ENCODE measurements at regions not wholly inside any gene's neighbourhood (a gene's known extent, or its start where the extent isn't known, plus 50 kb on each side); places are given as distances from the start of the nearest gene placed in this dataset.
"Not testable (repeated sequence)": the region's sequence is repeated elsewhere in the genome, so short reads cannot be mapped to it uniquely, and the experiment has no call there.

DNA sequence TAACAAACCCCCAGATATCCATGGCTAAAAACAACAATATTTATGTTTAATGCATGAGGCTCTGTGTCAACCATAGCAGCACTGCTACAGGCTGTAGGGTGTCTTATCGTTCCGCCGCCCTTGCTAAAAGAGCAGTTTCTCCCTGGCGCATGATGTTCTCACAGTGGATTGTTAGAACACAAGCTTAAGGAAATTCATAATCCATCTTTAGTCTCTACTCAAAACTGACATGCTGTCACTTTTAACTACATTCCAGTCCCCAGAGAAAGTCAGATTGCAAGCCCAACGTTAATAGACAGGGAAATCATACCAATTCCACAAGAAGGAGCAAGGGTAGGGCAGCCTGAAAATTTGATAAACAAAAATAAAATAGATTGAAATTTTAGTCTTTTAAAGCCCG, 1960.8 kb downstream of the PCDH7 start:
- no peak for DNase-seq

DNA sequence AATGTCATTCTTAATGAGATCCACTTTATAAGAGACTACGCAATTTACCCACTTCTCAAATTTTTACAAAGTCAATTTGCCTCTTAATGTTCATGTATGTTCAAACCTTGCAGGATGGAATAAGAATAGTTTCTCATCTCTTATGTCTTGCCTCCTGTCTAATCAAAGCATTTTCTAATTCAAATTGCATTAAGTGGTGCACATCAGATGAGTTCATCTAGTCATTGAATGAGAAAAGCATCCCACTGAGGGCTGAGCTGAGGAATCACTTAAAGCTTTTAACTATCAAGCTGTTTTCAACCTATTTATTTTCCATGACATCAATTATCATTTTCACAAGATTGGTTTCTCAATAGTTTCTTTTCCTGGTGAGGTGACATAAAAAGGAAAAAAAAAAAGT, 1964.0 kb downstream of the PCDH7 start:
- no peak for DNase-seq

DNA sequence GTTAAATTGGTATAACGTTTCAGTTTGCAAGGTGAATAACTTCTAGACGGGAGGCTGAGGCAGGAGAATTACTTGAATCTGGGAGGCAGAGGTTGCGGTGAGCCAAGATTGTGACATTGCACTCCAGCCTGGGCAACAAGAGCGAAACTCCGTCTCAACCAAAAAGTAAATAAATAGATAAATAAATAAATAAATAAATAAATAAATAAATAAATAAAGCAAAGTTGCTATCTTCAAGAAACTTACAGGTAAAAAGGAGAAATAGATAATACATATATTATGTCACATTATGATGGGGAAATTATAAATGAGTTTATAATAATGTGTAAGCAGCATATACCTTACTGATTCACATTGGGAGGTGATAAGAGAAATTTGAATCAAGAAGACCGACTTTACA, 1966.0 kb downstream of the PCDH7 start:
- no peak for DNase-seq

DNA sequence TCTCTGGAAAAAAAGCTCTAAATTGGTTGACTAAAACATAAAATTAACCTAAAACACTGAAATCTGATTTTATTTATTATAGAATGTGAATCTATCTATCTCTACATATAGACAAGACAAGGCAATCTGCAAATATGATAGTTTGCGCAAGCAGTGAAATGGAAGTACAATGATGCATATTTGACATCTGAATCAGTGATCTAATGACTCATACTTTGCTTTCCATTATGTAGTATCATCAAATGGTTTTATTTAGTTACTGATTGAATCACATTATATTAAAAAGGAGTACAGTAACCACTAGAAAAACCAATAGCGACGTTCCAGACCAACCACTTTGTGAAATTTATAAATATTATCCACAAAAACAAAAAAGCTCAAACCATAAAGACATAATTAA, 1969.3 kb downstream of the PCDH7 start:
- no peak for DNase-seq

DNA sequence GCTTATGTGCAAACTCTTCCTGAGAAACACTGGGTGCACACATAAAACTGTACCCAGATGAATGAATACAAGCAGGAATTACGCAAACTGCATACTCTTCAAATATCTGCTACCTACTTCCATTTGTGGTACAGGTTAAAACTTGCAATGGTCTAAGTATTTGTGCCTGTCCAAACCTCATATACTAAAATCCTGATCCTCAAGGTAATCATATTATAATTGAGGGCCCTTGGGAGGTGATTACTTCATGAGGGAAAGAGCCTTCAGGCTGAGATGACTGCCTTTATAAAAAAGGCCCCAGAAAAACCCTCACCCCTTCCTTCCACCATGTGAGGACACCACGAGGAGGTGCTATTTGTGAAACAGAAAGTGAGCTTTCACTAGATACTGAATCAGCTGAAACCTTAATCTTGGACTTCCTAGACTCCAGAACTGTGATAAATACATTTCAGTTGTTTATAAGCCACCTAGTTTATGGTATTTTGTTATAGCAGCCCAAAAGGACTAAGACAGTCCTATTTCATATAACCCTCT, 1977.2 kb downstream of the PCDH7 start:
- no peak for DNase-seq

DNA sequence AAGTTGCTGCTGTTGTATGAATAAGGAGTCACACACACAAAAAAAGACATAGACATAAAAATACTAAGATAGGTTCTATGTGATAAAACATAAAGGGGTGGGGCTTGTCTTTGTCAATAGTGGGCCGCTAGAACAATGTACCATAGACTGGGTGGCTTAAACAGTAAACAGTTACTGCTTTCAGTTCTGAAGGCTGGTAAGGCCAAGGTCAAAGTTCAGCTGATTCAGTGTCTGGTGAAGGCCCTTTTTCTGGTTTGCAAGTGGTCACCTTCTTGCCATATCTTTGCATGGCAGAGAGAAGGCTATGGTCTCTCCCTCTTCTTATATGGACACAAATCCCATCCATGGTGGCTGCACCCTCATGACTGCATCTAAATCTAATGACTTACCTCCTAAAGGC, 1980.7 kb downstream of the PCDH7 start:
- no peak for DNase-seq

DNA sequence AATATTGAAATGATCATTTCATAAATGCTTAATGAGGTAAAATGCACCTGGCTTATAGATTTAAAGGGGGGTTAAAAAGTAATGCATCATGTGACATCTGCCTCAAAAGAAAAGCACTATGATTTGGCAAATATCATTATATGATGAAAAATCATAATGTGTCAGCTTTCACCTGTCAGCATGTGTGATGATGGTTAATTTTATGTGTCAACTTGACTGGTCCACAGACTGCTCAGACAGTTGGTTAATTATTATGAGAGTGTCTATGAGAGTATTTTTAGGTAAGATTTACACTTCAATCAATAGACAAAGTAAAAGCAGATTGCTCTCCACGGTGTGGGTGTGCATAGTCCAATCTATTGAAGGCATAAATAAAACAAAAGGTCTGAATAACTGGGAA, 1986.7 kb downstream of the PCDH7 start:
- DNase-seq: no peak

DNA sequence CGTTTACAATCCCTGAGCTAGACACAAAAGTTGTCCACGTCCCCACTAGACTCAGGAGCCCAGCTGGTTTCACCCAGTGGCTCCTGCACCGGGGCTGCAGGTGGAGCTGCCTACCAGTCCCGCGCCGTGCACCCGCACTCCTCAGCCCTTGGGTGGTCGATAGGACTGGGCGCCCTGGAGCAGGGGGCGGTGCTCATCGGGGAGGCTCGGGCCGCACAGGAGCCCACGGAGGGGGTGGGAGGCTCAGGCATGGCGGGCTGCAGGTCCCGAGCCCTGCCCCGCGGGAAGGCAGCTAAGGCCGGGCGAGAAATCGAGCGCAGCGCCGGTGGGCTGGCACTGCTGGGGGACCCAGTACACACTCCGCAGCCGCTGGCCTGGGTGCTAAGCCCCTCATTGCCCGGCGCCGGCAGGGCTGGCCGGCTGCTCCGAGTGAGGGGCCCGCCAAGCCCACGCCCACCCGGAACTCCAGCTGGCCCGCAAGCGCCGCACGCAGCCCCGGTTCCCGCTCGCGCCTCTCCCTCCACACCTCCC, 1996.0 kb downstream of the PCDH7 start:
- DNase-seq: not testable (repeated sequence)

DNA sequence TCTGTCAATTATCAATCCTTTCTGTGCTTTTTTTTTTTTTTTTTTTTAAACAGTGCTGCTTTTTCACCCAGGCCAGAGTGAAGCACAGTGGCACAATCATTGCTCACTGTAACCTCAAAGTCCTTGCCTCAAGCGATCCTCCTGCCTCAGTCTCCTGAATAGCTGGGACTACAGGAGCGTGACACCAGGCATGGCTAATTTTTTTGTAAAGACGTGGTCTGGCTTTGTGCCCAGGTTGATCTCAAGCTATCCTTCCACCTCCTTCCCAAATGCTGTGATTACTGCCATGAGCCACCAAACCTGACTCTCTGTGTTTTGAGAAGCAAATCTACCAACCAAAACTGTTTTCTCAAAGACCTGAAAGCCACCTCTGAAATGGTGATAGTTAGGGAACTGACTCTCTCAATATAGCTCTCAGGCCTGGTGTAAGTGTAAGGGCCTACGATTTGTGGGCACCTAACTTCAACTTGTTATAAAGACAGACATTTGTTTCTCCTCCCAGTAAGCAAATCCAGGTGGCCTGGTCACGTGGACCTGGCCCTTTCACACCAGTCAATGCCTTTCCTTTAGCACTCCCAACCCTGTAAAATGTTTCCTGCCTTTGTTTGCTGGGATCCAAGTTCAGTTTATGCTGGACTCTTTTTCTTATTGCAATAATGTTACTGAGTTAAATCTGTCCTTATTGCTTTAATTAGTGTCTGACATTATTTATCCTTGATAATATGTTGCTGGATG, 2015.9 kb downstream of the PCDH7 start:
- no peak for DNase-seq

DNA sequence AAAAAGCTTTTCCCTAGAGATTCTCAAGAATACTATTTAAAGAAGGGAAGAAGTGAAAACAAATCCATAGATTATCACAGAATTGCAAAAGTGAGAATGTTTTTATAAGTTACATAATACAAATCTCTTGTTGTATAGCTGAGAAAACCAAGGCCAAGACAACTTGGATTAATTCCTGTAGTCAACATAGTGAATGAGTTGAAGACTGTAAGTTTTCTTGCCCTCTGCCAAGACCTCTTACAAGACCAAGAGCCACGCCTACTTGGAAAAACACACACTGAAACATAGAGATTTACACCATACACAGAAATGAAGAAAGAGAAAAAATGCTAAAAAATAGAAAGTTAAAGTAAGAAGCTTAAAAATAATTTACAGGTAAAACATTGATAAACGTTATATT, 2024.0 kb downstream of the PCDH7 start:
- DNase-seq: no peak

DNA sequence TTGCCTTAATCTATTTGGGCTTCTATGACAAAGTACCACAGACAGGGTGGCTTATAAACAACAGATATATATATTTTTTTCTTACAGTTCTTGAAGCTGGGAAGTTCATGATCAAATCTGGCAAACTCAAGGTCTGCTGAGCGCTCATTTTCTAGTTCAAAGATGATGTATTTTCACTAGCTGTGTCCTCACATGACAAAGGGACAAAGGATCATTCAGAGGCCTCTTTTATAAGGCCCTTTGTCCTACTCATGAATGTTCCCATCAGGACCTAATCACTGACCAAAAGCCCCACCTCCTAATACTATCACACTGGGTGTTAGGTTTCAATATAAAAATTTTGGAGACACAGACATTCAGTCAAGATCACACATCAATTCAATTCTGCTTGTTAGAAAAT, 2025.2 kb downstream of the PCDH7 start:
- no peak for DNase-seq

DNA sequence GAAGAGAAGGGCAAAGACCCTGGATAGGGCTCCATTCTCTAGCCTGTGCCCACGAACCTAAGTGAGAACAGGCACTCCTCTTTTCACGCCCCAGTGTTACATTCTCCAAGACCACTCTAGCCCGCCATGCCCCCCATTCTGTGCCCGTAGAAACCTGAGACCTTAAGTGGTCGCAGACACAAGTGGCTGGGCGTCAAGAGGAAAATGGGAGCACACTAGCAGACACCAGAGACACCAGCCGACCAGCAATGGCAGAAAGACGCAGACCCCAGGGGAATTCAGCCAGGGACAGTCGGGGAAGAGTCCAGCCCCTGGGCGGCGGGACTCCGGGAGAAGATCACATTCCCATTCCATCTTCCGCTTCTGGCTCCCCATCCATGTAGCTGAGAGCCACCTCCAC, 2027.9 kb downstream of the PCDH7 start:
- no peak for DNase-seq

DNA sequence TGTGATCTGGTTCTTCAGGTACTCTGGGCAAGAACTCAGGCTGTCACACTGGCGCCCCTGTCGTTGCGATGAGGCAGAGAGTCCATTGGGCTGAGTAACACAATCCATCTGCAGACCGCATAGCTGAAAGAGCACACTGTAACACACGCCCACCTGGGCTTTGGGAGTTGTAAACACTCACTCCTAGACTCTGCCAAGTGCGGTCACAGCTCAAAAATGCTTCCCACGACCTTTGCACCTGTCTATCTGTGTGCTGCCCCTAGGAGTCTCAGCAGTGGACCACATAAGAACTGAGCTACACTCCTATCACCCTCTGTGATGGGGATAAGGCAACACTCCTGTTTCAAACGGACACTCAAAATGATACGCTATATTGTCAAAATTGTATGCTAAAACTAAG, 2028.3 kb downstream of the PCDH7 start:
- no peak for DNase-seq

DNA sequence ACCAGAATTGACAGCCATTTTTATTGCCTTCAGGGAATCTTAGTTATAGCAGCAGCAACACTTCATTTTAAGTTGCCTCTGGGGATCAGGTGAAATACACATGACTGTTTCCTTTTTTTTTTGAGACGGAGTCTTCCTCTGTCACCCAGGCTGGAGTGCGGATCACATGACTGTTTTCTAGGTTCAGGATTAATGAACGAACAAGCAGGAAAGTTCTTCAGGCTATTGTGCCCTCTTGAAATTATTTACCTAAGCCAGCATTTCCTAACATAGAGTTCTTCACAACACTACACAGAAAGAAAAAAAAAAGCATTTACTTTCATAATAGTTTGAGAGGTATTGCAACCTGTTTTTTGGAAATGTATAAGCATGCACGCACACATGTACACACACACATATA, 2032.8 kb downstream of the PCDH7 start:
- no peak for DNase-seq

DNA sequence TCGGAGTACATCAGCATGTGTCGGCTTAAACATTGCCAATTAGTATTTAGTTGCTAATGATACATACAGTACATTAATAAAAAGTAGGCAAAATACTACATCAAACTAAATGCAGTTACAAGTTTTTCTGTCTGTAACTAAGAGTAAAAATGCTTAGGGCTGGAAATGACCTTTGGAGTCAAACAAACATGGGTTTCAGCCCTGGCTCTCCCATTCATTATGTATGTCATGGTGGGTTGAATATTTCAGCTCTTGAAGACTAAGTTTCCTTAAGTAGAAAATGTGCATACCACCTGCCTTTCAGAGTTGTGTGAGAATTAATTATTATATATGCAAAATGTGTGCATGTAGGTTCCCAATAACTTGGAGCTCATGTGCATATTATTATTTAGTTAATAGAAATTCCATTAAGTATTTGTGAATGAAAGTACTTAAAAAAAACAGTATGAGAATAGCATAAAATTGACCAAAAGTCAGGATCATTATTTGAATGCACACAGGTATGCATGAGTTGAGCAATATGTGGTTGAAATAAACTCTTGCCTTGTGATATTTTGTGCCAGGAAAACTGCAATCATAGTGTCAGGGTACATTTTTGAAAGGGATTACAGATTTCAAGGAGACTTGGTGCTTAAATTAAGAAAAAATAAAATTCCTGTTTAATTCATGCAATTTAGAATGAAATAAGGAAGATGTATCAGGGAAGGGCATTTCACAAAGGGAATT, 2048.7 kb downstream of the PCDH7 start:
- DNase-seq: no peak

DNA sequence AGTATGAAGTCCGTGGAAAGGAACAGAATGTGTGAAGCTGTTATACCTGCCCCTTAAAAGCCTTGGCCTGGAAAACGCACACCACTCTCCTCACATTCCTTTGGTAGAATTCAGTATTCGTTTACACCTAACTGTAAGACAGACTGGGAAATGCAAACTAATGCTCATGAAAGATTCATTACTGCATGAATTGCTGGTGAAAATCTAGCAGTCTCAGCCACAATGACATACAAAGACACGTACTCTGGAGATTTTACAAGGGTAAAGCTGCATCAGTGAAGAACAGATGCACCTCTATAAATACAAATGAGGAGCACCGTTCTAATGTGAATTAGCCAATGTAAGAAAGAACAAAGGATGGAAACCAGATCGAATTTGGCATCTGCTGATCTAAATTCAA, 2051.3 kb downstream of the PCDH7 start:
- no peak for DNase-seq

DNA sequence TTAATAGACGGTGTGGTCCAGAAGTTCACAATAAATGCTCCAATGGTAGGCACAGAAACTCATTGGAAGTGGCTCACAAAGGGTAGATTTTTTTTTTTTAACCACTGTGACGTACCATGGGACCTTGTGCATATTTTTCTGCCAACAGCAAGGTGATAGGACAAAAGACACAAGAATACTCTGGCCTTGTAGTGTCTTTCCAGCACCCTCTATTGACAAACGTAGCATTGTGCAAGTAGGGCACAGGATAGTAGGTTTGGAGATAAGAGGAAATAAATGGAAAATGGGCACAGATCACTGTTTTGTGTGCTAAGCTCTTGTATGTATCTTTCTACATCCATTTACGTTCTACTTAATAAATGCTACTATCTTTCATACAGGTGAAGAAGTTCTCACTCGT, 2054.9 kb downstream of the PCDH7 start:
- no peak for DNase-seq

DNA sequence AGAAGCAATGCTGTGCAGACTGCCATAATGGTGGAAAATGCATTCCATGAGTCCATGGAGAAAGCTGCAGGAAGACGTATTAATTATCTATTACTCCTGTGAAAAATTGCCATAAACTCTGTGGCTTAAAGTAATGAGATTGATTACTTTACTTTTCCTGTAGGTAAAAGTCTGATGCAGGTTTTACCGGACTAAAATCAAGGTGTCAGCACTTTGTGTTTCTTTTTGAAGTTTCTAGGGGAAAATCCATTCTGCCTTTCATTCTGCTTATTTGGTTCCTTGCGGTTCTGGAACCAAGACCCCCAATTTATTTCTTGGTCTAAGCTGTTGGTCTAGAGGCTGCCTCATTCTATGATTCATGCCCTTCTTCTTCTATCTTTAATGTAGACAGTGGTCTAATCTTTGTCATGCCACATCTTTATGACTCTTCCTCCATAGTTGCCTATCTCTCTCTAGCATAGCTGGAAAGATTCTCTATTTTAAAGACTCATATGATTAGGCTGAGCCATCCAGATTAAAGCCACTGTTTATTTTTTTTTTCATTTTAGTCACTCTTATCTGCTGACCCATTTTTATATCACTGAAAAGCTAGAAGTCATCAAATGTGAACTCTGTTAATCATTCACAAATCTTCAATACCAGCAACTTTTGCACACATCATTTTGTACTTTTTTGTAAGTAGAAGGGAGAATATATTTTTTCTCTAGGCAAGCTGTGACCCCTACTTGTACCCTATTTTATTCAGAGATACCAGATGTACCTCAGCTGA, 2056.4 kb downstream of the PCDH7 start:
- no peak for DNase-seq

DNA sequence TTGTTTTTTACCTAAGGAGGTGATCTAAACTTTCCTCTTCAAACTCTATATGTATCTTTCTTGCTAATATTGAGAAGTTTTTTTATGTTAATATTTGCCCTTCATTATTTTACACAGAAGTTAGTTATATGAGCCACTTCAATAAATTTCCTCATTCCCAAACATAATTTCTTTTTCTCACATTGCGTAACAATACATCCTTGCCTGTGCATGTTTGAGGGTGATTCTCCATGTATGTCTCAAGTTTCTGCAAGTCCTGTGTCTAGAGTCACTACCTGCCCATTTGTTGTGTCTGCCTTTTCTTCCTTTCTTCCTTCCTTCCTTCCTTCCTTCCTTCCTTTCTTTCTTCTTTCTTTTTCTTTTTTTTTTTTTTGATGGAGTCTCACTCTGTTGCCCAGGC, 2057.9 kb downstream of the PCDH7 start:
- no peak for DNase-seq

DNA sequence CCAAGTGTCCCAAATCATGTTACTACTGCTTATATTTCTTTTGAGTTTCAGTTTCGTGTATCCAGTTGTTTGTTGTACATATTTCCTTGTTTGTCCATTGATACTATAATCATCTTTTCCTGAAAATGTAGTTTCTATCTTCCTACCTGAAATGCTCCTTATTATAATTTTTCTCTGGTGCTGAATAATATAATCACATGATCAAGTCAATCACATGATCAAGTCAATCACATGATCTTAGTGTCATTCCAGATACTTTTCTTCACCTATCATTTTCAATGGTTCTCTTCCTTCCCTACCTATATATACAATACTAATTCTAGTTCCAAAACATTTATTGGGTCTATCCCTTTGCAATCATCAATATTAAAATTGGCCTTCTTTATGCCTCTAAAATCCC, 2058.8 kb downstream of the PCDH7 start:
- no peak for DNase-seq

DNA sequence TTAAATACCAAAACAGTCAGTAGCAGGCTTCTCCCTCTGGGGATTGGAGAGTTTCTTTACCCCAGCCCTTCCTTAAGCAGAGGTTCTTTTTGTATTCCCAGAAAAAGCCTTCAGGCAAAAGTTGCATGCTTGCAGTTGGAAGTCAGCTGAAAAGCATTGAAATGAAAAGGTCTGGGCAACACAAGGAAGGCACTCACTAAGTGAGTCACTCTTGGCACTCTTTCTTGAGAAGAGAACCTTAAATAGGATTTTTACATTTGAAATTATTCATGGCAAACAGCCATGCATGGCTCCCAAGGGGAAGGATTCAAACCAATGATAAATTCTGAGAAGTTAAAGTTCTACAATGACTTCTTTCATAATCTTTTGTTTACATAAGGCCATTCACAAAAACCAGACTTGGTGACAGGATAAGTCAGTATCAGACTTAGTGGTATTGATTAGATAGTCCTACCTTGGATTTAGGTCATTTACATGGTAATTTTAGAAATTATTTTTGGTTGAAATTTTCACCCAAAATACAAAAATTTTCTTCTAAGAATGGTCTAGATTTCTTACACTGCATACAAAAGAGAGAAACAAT, 2068.9 kb downstream of the PCDH7 start:
- no peak for DNase-seq

DNA sequence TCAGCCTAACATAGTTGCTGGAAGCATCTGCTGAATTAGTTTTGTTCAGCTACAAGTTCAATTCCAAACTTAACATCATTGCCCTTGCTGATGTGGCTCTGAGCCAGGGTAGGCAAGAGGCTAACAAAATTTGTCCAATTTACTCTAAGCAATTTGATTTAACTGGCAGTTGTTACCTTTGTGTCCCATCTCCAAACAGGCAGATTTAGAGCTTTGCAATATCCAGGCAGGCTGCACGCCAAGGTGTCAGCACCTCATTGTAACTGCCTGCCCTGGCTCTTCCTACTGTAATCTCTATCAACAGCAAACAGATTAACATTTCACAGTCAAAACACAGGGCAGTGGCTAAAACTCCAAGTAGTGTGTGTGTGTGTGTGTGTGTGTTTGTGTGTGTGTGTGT, 2070.6 kb downstream of the PCDH7 start:
- no peak for DNase-seq
